Inflammatory macrophage treated with lipopolysaccharide for 1 hour (primary cell): ENCODE measurements at regions not wholly inside any gene's neighbourhood (a gene's known extent, or its start where the extent isn't known, plus 50 kb on each side); places are given as distances from the start of the nearest gene placed in this dataset.
"Not testable (repeated sequence)": the region's sequence is repeated elsewhere in the genome, so short reads cannot be mapped to it uniquely, and the experiment has no call there.

Experiments used
- DNase-seq, 2 donors: peaks; one replicate each; pipeline ENCODE4 v3.0.0-alpha.2; 2020 to 2022

DNA sequence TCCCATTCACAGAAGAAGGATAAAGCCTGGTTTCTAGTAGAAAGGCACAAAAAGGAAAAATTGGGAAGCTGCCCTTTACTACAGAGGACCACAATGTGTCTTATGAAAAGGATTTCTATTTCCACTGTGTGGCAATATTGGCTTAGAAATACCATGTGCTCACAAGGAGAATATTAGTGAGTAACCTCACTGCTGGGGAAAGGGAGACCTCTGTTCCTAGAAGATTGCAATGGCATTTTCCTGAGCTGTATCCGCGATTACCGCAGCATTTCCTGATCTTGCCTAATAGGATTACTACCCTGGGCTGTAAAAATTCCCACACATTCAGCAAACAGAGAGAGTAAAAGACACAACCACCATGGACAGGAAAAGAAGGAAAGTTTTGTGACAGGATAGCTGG, 308.8 kb upstream of the TECRL start:
- no peak for DNase-seq

GRCh38 chr4:64715741-64716140, 306.5 kb upstream of the TECRL start:
- no peak for DNase-seq

- peak; percentile 11 to 45 for DNase-seq
These were observed 304.1 kb upstream of the TECRL start for GRCh38 chr4:64713256-64713840.

DNA sequence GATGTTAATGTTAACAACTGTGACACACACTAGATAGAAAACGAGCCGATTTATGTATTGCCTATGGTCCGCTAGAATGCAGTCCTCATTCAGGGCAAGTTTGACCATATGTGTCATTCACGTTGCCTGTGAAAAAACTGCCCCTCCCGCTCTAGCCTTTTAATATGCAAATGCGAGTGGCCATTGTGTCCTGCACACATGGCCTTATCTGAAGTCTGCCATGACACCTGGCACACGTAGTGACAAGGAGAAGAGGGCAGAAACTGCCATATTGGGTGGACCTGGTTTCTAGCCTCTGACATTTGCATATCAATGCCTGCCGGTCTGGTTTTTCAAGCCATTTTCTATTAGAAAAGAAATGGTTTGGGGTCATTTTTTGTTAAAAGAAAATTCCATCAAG, 303.3 kb upstream of the TECRL start:
- no peak for DNase-seq

DNA sequence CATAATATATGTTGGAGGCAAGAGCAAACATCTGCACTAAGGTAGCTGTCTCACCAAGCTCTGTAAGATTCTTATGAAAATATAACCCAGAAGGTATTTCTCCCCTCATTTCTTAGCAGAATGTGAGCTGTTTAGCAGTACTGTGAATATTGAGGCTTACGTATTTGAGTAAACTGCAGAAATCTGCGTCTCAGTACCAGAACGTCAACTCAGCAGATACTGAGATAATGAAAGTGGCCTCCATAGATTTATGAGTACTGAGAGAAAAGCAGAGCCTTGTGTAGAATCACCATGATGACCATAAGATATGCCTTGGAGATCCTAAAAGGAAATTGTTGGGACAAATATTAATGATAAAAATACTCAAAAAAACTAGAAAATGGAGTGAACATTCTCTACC, 296.7 kb upstream of the TECRL start:
- no peak for DNase-seq

- no peak for DNase-seq
These were observed 288.9 kb upstream of the TECRL start for GRCh38 chr4:64698171-64698570.

GRCh38 chr4:64682946-64683345, 273.7 kb upstream of the TECRL start:
- DNase-seq, result no peak

GRCh38 chr4:64682481-64682880, 273.2 kb upstream of the TECRL start:
- no peak for DNase-seq

- DNase-seq, result not testable (repeated sequence)
These were observed 263.9 kb upstream of the TECRL start for GRCh38 chr4:64673121-64673520.

DNA sequence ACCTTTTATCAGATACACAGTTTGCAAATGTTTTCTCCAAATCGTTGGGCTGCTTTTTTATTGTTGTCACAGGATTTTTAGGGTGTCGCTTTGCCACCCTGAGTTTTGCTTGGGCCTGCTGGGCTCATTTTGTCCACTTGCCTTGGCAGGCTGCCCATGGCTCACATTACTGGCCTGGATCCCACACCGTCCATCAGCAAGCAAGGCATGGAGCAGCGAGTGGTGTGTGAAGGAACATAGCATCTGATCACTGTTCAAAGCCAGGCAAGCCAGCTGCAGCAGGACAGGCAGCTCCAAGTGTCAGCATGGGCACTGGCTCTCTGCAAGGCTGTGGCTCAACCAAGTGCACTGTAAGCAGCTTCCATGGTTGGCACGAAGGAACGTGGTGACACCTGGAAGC, 261.4 kb upstream of the TECRL start:
- no peak for DNase-seq

DNA sequence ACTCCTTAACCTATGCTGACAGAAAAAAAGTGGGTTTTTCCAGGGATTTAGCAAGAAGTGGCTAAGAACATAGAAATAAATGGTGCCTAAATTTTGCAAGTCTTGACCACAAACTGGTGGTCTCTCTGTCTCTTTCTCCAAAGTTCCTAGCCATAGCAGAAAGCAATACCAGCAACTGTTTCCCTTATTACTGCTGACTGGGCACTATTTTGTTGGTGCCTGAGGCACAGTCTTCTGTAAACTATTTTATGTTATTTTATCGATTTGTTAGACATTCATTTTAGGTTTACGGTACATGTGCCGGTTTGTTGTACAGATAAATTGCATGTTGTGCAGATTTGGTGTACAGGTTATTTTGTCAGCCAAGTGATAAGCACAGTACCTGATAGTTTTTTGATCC, 234.6 kb upstream of the TECRL start:
- no peak for DNase-seq

DNA sequence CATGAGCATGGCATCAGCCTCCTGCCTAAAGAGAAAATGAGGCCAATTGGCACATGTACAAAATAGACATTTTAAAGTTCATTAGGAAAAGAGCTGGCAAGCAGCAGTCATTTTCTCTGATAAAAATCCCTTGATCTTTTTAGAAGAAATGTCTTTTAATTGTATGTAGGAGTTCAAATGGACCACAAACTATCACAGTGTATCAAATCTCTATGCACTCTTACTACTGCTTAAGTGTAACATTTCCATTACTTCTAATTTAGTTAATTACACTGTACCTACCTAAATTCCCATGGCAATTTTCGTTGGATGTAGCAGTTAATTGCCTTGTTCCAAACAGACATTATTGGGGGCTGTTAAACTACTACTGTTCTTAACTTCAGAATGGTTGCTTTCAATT, 233.7 kb upstream of the TECRL start:
- DNase-seq, result no peak

DNA sequence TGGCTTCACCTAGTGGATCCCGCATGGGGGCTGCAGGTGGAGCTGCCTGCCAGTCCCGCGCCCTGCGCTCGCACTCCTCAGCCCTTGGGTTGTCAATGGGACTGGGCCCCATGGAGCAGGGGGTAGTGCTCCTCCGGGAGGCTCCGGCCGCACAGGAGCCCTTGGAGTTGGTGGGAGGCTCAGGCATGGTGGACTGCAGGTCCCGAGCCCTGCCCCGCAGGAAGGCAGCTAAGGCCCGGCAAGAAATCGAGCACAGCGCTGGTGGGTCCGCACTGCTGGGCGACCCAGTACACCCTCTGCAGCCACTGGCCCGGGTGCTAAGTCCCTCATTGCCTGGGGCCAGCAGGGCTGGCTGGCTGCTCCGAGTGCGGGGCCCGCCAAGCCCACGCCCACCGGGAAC, 231.2 kb upstream of the TECRL start:
- not testable (repeated sequence) for DNase-seq

GRCh38 chr4:64625438-64625837, 216.2 kb upstream of the TECRL start:
- DNase-seq, result no peak

DNA sequence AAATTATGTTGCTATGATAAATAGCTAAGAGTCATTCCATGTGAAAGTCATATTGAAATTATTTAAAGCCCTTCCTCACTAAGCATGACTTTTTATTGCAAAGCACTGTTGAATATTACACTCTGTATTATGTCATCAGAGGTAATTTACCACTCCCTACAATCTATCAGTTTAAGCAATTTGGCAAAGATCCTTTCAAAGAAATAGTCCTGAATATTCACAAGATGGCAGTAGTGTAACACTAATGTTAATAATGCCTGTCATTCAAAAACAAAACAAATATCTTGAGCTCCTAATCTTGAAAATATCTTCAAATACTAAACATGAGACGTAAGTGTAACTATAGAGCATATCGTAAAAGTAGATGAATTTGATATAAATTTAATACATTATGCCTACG, 208.6 kb upstream of the TECRL start:
- no peak for DNase-seq

- DNase-seq, result no peak
These were observed 205.0 kb upstream of the TECRL start for GRCh38 chr4:64614276-64614675.

GRCh38 chr4:64613046-64613445, 203.8 kb upstream of the TECRL start:
- DNase-seq, result no peak

DNA sequence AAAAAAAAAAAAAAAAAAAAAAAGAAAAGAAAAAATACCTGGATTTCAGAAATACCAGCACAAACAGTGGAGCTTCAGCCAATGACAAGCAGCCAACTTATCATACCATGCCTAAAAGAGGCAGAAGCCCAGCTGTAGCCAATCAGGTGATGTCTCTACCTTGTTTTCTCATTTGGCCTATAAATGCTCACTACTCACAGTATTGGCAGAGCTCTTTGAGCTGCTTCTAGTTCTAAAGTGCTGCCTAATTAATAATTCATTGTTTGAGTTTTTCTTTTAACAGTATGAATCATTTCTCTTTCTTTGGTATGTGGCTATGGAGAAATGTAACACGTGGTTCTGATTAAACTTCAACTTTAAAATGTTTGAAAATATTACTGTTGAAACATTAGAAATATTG, 188.8 kb upstream of the TECRL start:
- no peak for DNase-seq

DNA sequence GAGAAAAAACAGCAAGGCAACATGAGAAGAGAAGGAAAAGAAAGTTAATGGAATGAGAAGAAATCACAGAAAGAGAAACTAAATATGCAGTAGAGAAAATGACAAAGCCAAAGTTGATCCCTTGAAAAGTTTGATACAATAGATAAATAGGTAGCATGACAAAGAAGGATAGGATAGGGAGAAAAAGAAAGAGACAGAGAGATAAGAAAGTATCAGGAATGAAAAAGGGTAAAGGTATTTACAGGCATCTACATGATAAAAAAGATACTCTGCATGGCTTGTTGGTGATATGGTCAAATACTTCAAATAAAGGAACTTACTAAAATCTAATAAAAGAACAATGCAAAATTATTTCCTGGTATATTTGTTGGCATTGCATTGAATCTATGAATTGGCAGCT, 185.5 kb upstream of the TECRL start:
- DNase-seq, result no peak

DNA sequence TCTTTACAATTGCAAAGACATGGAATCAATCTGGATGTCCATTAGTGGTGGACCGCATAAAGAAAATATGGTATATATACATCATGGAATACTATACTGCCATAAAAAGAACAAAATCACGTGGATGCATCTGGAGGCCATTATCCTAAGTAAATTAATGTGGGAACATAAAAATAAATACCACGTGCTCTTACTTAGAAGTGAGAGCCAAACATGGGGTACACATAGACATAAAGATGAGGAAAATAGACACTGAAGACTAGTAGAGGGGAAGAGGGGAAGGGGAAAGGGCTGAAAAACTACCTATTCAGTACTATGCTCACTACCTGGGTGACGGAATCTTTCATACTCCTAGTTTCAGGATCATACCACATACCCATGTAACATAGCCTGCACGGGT, 179.3 kb upstream of the TECRL start:
- no peak for DNase-seq

DNA sequence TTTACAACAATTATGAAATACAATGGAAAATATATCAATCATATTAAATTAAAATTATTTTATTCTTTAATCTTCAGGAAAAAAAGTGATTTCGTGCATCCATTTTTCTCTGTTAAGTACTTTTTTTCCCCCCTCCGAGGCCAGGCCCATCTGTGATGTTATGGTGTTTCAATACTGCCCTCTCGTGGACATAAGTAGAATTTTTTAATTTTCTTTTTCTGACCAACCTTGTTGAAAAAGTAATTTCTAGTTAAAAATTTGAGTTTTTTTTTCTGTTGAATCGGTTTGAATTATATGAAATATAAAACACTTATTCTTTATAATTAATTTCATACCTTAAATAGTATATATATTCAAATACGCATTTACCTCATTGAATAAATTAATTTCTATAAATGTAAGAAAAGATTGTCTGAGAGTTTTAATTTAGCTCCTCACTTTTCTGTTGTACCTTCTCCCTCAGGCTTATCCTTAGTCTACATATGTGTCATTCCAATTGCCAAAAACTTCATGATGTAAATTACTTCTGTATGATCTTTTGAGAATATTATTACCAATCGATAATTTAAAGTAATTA, 175.8 kb upstream of the TECRL start:
- peak; percentile 29 to 42 for DNase-seq

DNA sequence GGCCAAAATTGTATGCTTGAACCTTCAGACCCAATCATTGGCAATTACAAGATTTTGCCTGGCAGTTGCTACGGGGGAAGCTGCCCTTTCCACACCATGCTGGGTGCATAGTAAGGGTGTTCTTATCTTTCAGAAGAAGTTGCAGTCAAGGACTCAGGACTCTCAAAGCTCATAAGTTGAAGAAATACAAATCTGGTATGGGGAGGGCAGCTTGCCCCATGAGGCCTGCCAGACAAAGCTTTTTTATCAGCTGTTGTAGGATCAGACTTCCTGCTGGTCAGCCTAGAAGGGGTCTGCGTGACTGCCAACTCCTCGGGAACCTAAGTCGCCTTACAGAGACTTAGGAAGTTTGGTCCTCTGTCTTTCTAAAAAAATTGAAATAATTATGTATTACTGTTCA, 174.9 kb upstream of the TECRL start:
- no peak for DNase-seq

DNA sequence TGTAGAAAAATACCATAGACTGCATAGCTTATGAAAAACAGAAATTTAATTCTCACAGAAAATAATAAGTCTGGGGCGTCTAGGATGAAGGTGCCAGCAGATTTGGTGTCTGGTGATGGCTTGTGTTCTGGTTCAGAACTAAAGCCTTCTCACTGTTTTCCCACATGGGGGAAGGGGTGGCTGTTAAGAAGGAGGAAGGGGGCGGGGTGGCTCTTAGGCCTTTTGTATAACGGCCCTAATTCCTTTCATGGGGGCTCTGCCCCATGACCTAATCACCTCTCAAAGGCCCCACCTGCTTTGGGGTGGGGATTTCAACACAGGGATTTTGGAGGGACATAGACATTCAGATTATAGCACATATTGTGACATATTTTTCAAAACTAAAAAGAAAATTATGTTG, 173.2 kb upstream of the TECRL start:
- DNase-seq, result no peak

GRCh38 chr4:64581422-64581821, 172.2 kb upstream of the TECRL start:
- no peak for DNase-seq

DNA sequence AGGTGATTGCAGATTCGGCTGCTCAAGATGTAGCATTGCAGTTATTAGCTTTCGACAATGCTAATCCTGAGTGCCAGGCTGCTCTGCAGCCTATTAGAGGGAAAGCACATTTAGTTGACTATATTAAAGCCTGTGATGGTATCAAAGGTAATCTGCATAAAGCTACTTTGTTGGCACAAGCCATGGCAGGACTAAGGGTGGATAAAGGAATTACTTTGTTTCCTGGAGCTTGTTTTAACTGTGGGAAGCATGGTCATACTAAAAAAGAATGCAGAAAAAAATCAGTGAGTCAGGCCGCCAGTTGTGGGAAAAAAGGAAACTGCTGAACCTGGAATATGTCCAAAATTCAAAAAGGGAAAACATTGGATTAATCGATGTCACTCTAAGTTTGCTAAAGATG, 154.9 kb upstream of the TECRL start:
- DNase-seq, result no peak

DNA sequence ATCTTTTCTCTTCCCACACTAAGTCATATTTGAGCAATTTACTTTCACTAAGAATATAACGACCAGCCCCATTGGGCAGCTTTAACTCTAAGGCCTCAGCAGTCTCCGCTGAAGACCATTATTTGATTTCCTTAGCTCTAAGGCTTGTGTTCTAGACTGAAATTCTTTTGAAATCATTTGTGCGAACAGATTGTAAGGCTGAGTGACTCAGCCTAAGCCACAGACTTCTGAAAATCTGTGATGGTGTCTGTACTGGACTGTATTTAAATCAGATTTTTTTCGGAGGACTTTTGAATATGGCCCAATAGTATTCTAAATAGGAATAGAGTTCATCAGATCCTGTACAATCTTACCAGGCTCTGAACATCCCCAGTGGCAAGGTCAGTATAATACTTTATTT, 150.3 kb upstream of the TECRL start:
- no peak for DNase-seq
